Kasumi-1 (cell line): ENCODE measurements at regions not wholly inside any gene's neighbourhood (a gene's known extent, or its start where the extent isn't known, plus 50 kb on each side); places are given as distances from the start of the nearest gene placed in this dataset.

Experiments used
- DNase-seq, 2 experiments: peaks; one replicate each; lab custom pipeline; 2025; lab: John Stamatoyannopoulos, UW

- DNase-seq = no peak
Observed at GRCh38 chr5:120738568-120738967, 274.5 kb downstream of the PRR16 start.

- no peak for DNase-seq
Observed at GRCh38 chr5:120740989-120741388, 276.9 kb downstream of the PRR16 start.

- no peak for DNase-seq
Observed at GRCh38 chr5:120748474-120748873, 284.4 kb downstream of the PRR16 start.

GRCh38 chr5:120749737-120750136 lies 285.6 kb downstream of the PRR16 start:
- DNase-seq = no peak

GRCh38 chr5:120759587-120759986 lies 295.5 kb downstream of the PRR16 start:
- DNase-seq = no peak

- DNase-seq = no peak
Observed at GRCh38 chr5:120761986-120762385, 297.9 kb downstream of the PRR16 start.

- no peak for DNase-seq
Observed at GRCh38 chr5:120765189-120765588, 301.1 kb downstream of the PRR16 start.

GRCh38 chr5:120767178-120767820 lies 303.2 kb downstream of the PRR16 start:
- no peak for DNase-seq

- DNase-seq = peak; percentile 33 to 43
Observed at GRCh38 chr5:120769312-120769872, 305.3 kb downstream of the PRR16 start.

- no peak for DNase-seq
Observed at GRCh38 chr5:120771202-120771601, 307.1 kb downstream of the PRR16 start.

- no peak for DNase-seq
Observed at GRCh38 chr5:120778491-120779484, 314.7 kb downstream of the PRR16 start.

GRCh38 chr5:120779674-120780073 lies 315.6 kb downstream of the PRR16 start:
- no peak for DNase-seq

- no peak for DNase-seq
Observed at GRCh38 chr5:120788481-120788880, 324.4 kb downstream of the PRR16 start.

GRCh38 chr5:120789918-120790317 lies 325.8 kb downstream of the PRR16 start:
- DNase-seq = no peak

GRCh38 chr5:120790339-120790738 lies 326.2 kb downstream of the PRR16 start:
- no peak for DNase-seq

- DNase-seq = no peak
Observed at GRCh38 chr5:120792477-120792876, 328.4 kb downstream of the PRR16 start.

GRCh38 chr5:120794121-120794520 lies 330.0 kb downstream of the PRR16 start:
- no peak for DNase-seq

GRCh38 chr5:120803282-120803681 lies 339.2 kb downstream of the PRR16 start:
- peak; percentile 63 to 65 for DNase-seq

GRCh38 chr5:120805131-120805530 lies 341.0 kb downstream of the PRR16 start:
- no peak for DNase-seq

- no peak for DNase-seq
Observed at GRCh38 chr5:120806202-120806601, 342.1 kb downstream of the PRR16 start.

- no peak for DNase-seq
Observed at GRCh38 chr5:120808135-120808534, 344.0 kb downstream of the PRR16 start.

- DNase-seq = no peak
Observed at GRCh38 chr5:120808606-120809005, 344.5 kb downstream of the PRR16 start.

- DNase-seq = no peak
Observed at GRCh38 chr5:120813551-120813950, 349.5 kb downstream of the PRR16 start.
